RCC 7860 (cell line): ENCODE measurements at regions not wholly inside any gene's neighbourhood (a gene's known extent, or its start where the extent isn't known, plus 50 kb on each side); places are given as distances from the start of the nearest gene placed in this dataset.
"Not testable (repeated sequence)": the region's sequence is repeated elsewhere in the genome, so short reads cannot be mapped to it uniquely, and the experiment has no call there.

Source experiments
- DNase-seq: peaks from one replicate; pipeline ENCODE4 v3.0.0-alpha.2; 2015; ENCODE audit warnings: low spot score
- FAIRE-seq: peaks from 2 replicates; lab custom pipeline; 2012; peaks lifted over from hg19 to GRCh38; lab: Jason Lieb, UNC

- FAIRE-seq (no peak), DNase-seq (no peak)
Measured at GRCh38 chr13:33642374-33643065, 175.4 kb upstream of the RFC3 start.

- FAIRE-seq: no peak
- DNase-seq: no peak
Measured at GRCh38 chr13:33644581-33645543, 173.1 kb upstream of the RFC3 start.

DNA sequence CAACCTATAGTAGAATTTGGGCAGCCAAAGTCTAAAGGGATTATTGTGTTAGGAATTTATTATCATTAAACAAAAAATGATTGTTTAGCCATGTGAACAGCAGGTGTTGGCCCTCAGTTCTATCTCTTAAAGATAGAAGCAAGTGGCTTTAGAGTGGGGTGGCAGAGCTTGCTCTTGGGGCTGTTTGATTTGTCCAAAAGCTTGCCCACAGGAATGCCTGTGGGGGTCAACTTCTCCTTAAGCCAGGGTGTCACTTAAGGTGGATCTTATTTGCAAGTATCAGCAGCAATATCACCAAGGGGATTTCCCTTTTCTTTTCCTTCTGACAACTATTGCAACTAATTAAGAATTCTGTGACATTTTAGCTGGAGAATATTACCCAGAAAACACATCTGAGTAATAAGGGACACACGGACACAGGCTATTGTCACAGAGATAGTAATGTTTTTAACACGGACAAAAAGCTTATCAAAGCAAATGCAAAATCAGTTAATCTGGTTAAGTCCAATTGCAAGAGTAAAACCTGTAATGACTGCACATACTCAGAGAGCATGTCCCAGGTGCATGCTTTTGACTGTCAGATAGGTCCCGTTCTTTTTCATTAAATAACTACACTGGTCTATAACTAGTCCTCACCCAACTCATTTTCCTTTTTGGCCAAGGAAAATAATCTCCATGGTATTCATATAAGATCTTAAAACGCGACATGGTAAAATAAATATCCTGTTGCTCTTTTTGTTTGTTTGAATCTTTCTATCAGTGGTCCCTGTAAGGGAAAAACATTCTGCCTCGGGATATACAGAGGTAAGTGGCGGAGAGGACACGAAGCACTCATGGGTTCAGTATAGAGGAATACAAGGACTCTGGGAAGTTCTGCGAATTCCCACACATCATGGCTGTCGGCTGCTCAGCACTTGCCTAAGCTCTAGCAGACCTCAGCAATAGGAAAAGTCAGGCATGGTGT, 172.1 kb upstream of the RFC3 start:
- no peak for FAIRE-seq
- no peak for DNase-seq

- DNase-seq (no peak), FAIRE-seq (no peak)
Measured at GRCh38 chr13:33649212-33649878, 168.6 kb upstream of the RFC3 start.

DNA sequence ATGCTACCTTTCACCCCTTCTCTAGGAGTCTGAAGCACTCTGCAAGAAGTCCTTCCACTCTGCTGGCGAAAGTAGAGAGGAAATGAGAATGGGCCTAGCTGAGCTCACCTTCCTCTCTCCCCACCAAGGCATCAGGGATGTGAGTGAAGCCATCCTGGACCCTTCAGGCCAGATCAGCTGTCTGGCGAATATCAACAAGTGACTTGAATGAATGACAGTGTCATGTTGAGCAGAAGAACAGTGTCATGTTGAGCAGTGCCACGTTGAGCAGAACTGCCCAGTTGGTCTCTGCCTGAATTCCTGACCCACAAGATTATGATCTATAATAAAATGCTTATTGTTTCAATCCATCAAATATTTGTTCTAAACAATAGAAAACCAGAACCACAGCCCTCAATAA, 166.2 kb upstream of the RFC3 start:
- DNase-seq (no peak), FAIRE-seq (no peak)

DNA sequence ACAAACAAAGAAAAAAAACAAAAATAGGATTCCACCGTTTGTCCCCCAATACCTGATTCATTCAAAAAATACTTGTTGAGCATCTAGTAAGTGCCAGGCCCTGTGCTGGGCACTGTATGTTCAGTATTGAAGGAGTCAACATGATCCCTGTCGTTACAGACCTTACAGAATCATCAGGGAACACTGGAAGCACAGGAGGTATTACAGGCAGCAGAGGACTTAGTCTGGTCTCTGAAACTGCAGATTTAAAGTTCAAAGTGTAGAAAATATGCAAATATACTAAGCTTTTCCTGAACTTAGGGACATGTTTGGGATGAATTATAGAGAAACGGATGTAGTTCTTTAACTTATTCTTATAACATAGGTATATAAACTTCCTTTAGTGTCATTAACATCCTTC, 160.7 kb upstream of the RFC3 start:
- FAIRE-seq (no peak), DNase-seq (no peak)

DNA sequence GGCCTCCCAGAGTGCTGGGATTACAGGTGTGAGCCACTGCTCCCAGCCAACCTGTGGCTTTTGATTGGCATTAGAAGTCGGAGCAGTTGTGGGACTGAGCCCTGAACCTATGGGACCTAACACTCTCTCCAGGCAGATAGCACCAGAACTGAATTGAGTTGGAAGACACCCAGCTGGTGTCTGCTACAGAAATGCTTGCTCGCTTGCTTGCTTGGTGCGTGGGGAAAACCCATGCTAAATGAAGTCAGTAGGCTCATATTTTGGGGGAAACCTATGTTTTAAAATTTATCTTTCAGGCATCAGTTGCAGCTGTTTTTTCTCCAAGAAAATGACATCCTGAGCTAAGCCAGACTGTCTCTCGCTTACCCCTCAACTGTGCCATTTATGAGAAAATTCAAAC, 158.5 kb upstream of the RFC3 start:
- FAIRE-seq (no peak), DNase-seq (no peak)

- FAIRE-seq (no peak), DNase-seq (no peak)
Measured at GRCh38 chr13:33659894-33660293, 158.1 kb upstream of the RFC3 start.

DNA sequence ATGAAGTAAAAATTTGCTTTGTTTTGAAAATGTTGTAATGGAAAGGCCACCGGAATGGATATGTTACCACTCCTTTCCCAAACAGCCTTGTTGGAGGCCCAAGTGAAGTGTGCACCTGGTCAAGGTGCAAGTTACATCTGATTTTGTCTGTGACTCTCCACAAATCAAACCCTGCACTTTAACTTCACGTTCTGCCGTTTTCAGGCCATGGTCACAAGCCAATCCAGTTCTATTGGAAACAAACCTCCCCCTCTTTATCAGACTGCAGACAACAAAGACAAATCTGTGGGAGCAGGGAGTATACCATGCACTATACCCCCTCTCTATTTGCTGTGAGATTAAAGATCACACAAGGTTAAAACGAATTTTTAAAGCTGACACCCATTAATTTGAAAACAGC, 155.6 kb upstream of the RFC3 start:
- no peak for DNase-seq
- FAIRE-seq: no peak

GRCh38 chr13:33665626-33666175, 152.2 kb upstream of the RFC3 start:
- FAIRE-seq (no peak), DNase-seq (no peak)

GRCh38 chr13:33671560-33671959, 146.4 kb upstream of the RFC3 start:
- DNase-seq: no peak
- no peak for FAIRE-seq

GRCh38 chr13:33672022-33672421, 145.9 kb upstream of the RFC3 start:
- FAIRE-seq, DNase-seq: not testable (repeated sequence)

DNA sequence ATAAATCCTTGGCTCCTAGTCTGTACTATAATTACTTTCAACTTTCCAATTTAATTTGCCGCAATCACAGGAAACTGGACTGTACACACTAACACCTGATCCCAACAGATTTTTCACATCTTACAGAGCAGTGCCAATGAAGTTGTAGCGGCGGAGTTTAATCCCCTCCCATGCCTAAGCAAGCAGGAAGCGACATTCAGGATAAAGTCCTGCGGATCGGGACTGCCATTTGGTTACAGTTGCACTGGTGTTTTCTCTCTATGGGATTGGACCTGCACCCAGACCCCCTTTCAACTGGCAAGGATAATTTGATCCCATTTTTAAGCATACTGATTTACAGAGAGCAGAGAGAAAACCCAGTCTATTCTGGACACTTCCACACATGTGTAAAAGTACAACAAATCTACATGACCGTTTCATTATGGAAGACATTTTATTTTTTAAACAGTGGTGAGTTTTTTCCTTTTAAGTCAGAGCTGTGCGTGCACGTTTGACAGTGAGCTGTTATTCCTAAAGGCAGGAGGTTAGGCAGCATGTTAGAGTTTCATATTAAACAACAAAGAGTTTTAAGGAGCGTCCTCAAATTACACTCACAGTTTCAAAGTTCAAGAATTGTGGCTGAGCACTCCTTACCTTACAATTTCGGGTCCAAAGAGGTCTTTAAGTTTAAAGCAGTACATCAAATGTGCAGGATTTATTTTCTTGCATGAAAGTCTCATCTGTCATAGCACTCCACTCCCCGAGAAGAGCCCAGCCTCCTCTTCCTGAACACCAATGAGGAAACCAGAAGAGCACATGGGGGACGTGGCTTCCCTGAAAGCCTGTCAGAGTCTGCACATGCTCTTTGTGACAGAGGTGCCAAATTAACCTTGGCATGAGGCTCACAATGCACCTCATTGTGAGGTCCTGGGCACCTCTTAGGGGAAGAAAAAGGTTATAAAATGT, 141.6 kb upstream of the RFC3 start:
- FAIRE-seq: no peak
- no peak for DNase-seq

GRCh38 chr13:33677215-33677614, 140.7 kb upstream of the RFC3 start:
- DNase-seq (no peak), FAIRE-seq (no peak)

DNA sequence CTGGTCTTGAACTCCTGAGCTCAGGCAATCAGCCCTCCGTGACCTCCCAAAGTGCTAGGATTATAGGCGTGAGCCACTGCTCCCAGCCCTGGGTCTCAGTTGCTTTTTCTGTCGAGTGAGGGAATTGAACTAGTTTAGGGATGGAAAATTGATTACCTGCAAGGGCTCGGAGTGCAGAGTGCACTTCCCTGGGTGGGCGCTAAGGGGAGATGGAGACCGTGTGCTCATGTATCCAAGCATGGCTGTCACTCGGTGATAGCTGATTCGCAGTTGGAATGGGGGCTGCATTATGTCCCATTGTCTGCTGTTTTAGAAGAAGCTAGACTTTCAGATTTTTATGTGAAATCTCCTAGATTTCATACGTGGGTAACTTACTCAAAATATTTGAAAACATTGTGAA, 139.9 kb upstream of the RFC3 start:
- no peak for FAIRE-seq
- DNase-seq: no peak

- DNase-seq (peak; percentile 83), FAIRE-seq (peak; percentile 79)
Measured at GRCh38 chr13:33678906-33679657, 138.9 kb upstream of the RFC3 start.

DNA sequence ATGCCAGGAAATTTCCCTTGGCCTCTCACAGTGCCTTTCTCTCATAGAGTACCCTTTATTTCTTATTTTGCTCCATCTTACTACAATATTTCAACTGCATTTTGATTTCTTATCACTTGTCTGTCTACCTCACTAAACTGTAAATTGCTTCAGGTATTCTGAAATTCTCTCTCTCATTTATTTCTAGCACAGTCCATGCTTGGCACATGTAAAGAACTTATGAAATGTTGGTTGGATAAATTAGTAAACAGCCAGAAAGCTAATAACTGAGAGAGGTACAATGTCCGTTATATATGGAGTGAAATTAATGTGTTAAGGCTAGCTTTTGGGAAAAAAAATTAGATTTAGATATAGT, 138.3 kb upstream of the RFC3 start:
- no peak for DNase-seq
- FAIRE-seq: no peak

GRCh38 chr13:33682020-33682564, 135.9 kb upstream of the RFC3 start:
- DNase-seq (no peak), FAIRE-seq (no peak)
